ENCODE measurements at regions not wholly inside any gene's neighbourhood (a gene's known extent, or its start where the extent isn't known, plus 50 kb on each side); places are given as distances from the start of the nearest gene placed in this dataset.

- TF ChIP-seq CTCF (IDR thresholded peaks at IDR 0.05), result no peak
- TF ChIP-seq EP300 (IDR thresholded peaks at IDR 0.05), result no peak
- no peak for TF ChIP-seq POLR2AphosphoS5 (IDR thresholded peaks at IDR 0.05)
Measured at GRCh38 chr3:31349001-31349748, 183.6 kb upstream of the STT3B start.

Data from stomach (tissue), 4 donors.